Smooth muscle cell (in vitro differentiated cells): ENCODE measurements at regions not wholly inside any gene's neighbourhood (a gene's known extent, or its start where the extent isn't known, plus 50 kb on each side); places are given as distances from the start of the nearest gene placed in this dataset.

ENCODE experiments used
- DNase-seq: peaks from one replicate; lab custom pipeline; 2025; ENCODE audit not compliant: unreplicated experiment; lab: John Stamatoyannopoulos, UW
- H2AFZ ChIP-seq: fragments of 200-600 bp; sonication (generic); 2 replicates; pipeline ENCODE4 v1.6.0; 2016; ENCODE audit warnings: antibody characterized with exemption, low read depth, mild to moderate bottlenecking
- H3F3A ChIP-seq: fragments of 200-600 bp; sonication (generic); 2 replicates; pipeline ENCODE4 v1.6.0; 2017; ENCODE audit warnings: antibody characterized with exemption, low read depth
- H3K27ac ChIP-seq: fragments of 200-600 bp; sonication (generic); 2 replicates; pipeline ENCODE4 v1.5.1; 2016; ENCODE audit warnings: low read depth, mild to moderate bottlenecking
- H3K27me3 ChIP-seq: fragments of 200-600 bp; sonication (generic); 2 replicates; pipeline ENCODE4 v1.6.1; 2016; ENCODE audit warnings: low read depth, mild to moderate bottlenecking
- H3K36me3 ChIP-seq: fragments of 200-600 bp; sonication (generic); 2 replicates; pipeline ENCODE4 v1.5.1; 2016; ENCODE audit warnings: low read depth
- H3K4me1 ChIP-seq: fragments of 200-600 bp; sonication (generic); 2 replicates; pipeline ENCODE4 v1.5.1; 2016; ENCODE audit warnings: low read depth
- H3K4me2 ChIP-seq: fragments of 200-600 bp; sonication (generic); 2 replicates; pipeline ENCODE4 v1.6.0; 2016; ENCODE audit warnings: mild to moderate bottlenecking
- H3K4me3 ChIP-seq: fragments of 200-600 bp; sonication (generic); 2 replicates; pipeline ENCODE4 v1.5.1; 2016; ENCODE audit warnings: mild to moderate bottlenecking
- H3K79me2 ChIP-seq: fragments of 200-600 bp; sonication (generic); 2 replicates; pipeline ENCODE4 v1.6.0; 2016; ENCODE audit warnings: low read depth, mild to moderate bottlenecking
- H3K9ac ChIP-seq: fragments of 200-600 bp; sonication (generic); 2 replicates; pipeline ENCODE4 v1.6.0; 2016; ENCODE audit warnings: low read depth
- H3K9me3 ChIP-seq: fragments of 200-600 bp; sonication (generic); replicated peaks from 2 replicates; pipeline ENCODE4 v1.5.1; 2016; ENCODE audit warnings: low read depth
- H4K20me1 ChIP-seq: fragments of 200-600 bp; sonication (generic); 2 replicates; pipeline ENCODE4 v1.6.0; 2016; ENCODE audit warnings: low read depth
- WGBS: methylation state at CpG from one replicate; pipeline ENCODE4 v1.1.7; 2016; ENCODE audit warnings: low lambda C conversion rate; 5-methylcytosine and 5-hydroxymethylcytosine counted together
- TF ChIP-seq, protein P1 (sequence below): fragments of 200-600 bp; sonication (generic); IDR thresholded peaks from 2 replicates; pipeline ENCODE4 v1.5.1; 2017; ENCODE audit warnings: borderline replicate concordance, mild to moderate bottlenecking, antibody characterized with exemption; ENCODE audit not compliant: insufficient read depth, poor library complexity, severe bottlenecking

DNA sequence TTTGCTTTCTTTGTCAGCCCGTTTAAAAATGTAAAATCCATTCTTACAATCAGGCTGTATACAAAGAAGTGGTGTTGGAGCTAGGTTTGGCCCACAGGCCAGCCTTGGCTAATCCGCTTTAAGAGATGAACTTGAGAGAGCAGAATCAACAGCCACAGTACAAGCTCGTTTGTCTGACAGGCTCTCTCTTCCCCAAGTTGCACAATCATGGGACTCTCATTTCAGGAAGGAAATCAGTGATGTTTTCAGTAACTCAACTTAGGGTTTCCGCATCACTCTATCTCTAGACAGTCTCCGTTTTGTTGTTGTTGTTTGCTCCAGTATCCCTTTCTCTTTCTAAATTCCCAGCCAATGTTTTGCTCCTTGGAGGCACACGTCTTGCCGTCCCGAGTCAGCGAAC is 582.0 kb upstream of the MKI67 start:
- Histone ChIP-seq H3K4me1 (no peaks in the 10 kb centered on the region), H3F3A (no peaks in the 10 kb centered on the region), H3K79me2 (no peaks in the 10 kb centered on the region), H3K9ac (no peak overlapping the region), H2AFZ (no peak overlapping the region), H3K4me2 (no peak overlapping the region), H3K27me3 (no peaks in the 10 kb centered on the region), H3K9me3 (no peaks in the 10 kb centered on the region), H3K36me3 (no peaks in the 10 kb centered on the region), H3K4me3 (no peak overlapping the region), H3K27ac (no peak overlapping the region), H4K20me1 (no peaks in the 10 kb centered on the region)
- 86% methylated on average over 9 of the region's 9 CpGs for WGBS
- TF ChIP-seq, protein P1, sequence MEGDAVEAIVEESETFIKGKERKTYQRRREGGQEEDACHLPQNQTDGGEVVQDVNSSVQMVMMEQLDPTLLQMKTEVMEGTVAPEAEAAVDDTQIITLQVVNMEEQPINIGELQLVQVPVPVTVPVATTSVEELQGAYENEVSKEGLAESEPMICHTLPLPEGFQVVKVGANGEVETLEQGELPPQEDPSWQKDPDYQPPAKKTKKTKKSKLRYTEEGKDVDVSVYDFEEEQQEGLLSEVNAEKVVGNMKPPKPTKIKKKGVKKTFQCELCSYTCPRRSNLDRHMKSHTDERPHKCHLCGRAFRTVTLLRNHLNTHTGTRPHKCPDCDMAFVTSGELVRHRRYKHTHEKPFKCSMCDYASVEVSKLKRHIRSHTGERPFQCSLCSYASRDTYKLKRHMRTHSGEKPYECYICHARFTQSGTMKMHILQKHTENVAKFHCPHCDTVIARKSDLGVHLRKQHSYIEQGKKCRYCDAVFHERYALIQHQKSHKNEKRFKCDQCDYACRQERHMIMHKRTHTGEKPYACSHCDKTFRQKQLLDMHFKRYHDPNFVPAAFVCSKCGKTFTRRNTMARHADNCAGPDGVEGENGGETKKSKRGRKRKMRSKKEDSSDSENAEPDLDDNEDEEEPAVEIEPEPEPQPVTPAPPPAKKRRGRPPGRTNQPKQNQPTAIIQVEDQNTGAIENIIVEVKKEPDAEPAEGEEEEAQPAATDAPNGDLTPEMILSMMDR: no peak
- DNase-seq: no peak

GRCh38 chr10:128709686-128710085 is 583.5 kb upstream of the MKI67 start:
- H3K27me3 ChIP-seq: no peaks in the 10 kb centered on the region
- H3K79me2 ChIP-seq: no peaks in the 10 kb centered on the region
- H3K4me1 ChIP-seq: no peaks in the 10 kb centered on the region
- no peak for DNase-seq
- H3F3A ChIP-seq: no peaks in the 10 kb centered on the region
- H2AFZ ChIP-seq: no peak overlapping the region
- H3K36me3 ChIP-seq: no peaks in the 10 kb centered on the region
- no peaks in the 10 kb centered on the region for H4K20me1 ChIP-seq
- TF ChIP-seq, protein P1: no peak
- WGBS: 90% methylated on average over 12 of the region's 12 CpGs
- no peak overlapping the region for H3K9ac ChIP-seq
- H3K27ac ChIP-seq: no peak overlapping the region
- H3K4me3 ChIP-seq: no peak overlapping the region
- no peak overlapping the region for H3K4me2 ChIP-seq
- no peaks in the 10 kb centered on the region for H3K9me3 ChIP-seq

GRCh38 chr10:128710098-128710797 is 584.0 kb upstream of the MKI67 start:
- no peaks in the 10 kb centered on the region for H3K79me2 ChIP-seq
- no peak overlapping the region for H3K4me3 ChIP-seq
- no peaks in the 10 kb centered on the region for H3K36me3 ChIP-seq
- no peaks in the 10 kb centered on the region for H3K9me3 ChIP-seq
- DNase-seq: no peak
- no peaks in the 10 kb centered on the region for H4K20me1 ChIP-seq
- 90% methylated on average over 44 of the region's 49 CpGs for WGBS
- no peak overlapping the region for H3K4me2 ChIP-seq
- H3K27ac ChIP-seq: no peak overlapping the region
- TF ChIP-seq, protein P1: no peak
- H3K9ac ChIP-seq: no peak overlapping the region
- H3K4me1 ChIP-seq: no peaks in the 10 kb centered on the region
- no peaks in the 10 kb centered on the region for H3K27me3 ChIP-seq
- H2AFZ ChIP-seq: no peak overlapping the region
- no peaks in the 10 kb centered on the region for H3F3A ChIP-seq

DNA sequence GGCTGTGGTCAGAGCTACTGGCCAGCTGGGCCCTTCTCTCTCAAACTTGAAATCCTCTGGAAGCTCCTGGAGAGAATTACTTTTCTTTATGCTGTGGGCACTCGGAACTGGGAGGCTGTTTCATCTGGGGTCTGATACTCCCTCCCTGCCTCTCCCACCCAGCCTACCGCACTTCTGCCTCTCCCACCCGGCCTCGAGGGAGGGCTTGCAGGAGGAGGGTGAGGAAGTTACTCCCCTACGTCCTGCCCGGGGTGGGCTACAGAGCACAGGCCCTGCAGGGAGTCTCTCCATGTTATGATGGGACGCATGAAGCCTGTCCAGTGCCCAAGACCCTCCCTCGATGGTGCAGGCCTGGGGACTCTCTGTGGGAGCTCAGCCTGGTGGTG is 584.6 kb upstream of the MKI67 start:
- no peaks in the 10 kb centered on the region for H3K9me3 ChIP-seq
- no peak overlapping the region for H2AFZ ChIP-seq
- no peaks in the 10 kb centered on the region for H3F3A ChIP-seq
- no peaks in the 10 kb centered on the region for H3K79me2 ChIP-seq
- no peak overlapping the region for H3K27ac ChIP-seq
- no peak overlapping the region for H3K9ac ChIP-seq
- no peak for DNase-seq
- TF ChIP-seq, protein P1: no peak
- no peak overlapping the region for H3K4me2 ChIP-seq
- H3K4me1 ChIP-seq: no peaks in the 10 kb centered on the region
- H3K27me3 ChIP-seq: no peaks in the 10 kb centered on the region
- WGBS: 94% methylated on average over 8 of the region's 8 CpGs
- no peak overlapping the region for H3K4me3 ChIP-seq
- no peaks in the 10 kb centered on the region for H4K20me1 ChIP-seq
- no peaks in the 10 kb centered on the region for H3K36me3 ChIP-seq
